HEK293 (cell line): ENCODE measurements at regions not wholly inside any gene's neighbourhood (a gene's known extent, or its start where the extent isn't known, plus 50 kb on each side); places are given as distances from the start of the nearest gene placed in this dataset.

Experiments used
- CTCF ChIA-PET: fragments of 350-600 bp; formaldehyde crosslinking; extraction: SDS; loops from one replicate; lab custom pipeline; 2021; ENCODE audit warnings: antibody characterized with exemption; lab: Yijun Ruan, JAX
- POLR2A ChIA-PET: fragments of 300-600 bp; formaldehyde crosslinking; extraction: SDS; loops from one replicate; lab custom pipeline; 2020; ENCODE audit warnings: antibody characterized with exemption, inconsistent platforms; lab: Yijun Ruan, JAX
- H3K27ac ChIP-seq: fragments of 200-500 bp; sonication (Bioruptor generic); 2 replicates; pipeline ENCODE4 v1.5.1; 2014; ENCODE audit warnings: low read depth, low read length, control low read depth, inconsistent platforms; ENCODE audit errors: extremely low read depth
- H3K36me3 ChIP-seq, 2 experiments: fragments of 200-500 bp in 1 of 2; sonication (Bioruptor generic) in 1 of 2; 1 replicate in 1 of 2; 2 replicates in 1 of 2; pipeline ENCODE4 v1.5.1; 2014 to 2017; ENCODE audit warnings: inconsistent platforms in 2 of 2, low read length in 2 of 2; ENCODE audit not compliant: control insufficient read depth in 2 of 2, insufficient read depth in 1 of 2
- H3K4me1 ChIP-seq: fragments of 200-500 bp; sonication (Bioruptor generic); 2 replicates; pipeline ENCODE4 v1.5.1; 2014; ENCODE audit warnings: mild to moderate bottlenecking, low read length, inconsistent platforms; ENCODE audit not compliant: control insufficient read depth, insufficient read depth
- H3K4me3 ChIP-seq: 2 replicates; pipeline ENCODE4 v1.5.1; 2011; ENCODE audit warnings: low read depth, mild to moderate bottlenecking, control low read depth, low read length, moderate library complexity
- H3K9me3 ChIP-seq: fragments of 200-500 bp; sonication (Bioruptor generic); 2 replicates; pipeline ENCODE4 v1.5.1; 2014; ENCODE audit warnings: low read depth, low read length, inconsistent platforms; ENCODE audit not compliant: control insufficient read depth, insufficient read depth
- INSM2 ChIP-seq: fragments of 450-650 bp; formaldehyde crosslinking; IDR thresholded peaks from 2 replicates; pipeline ENCODE4 v1.5.1; 2016; ENCODE audit warnings: missing biosample characterization, missing genetic modification characterization
- MYNN ChIP-seq: fragments of 450-650 bp; formaldehyde crosslinking; IDR thresholded peaks from 2 replicates; pipeline ENCODE4 v1.5.1; 2016; ENCODE audit warnings: missing biosample characterization, missing genetic modification characterization, borderline replicate concordance
- PRDM1 ChIP-seq: fragments of 450-650 bp; formaldehyde crosslinking; IDR thresholded peaks from 2 replicates; pipeline ENCODE4; 2016; ENCODE audit warnings: missing biosample characterization, missing genetic modification characterization
- TCF7L2 ChIP-seq: IDR thresholded peaks from 2 replicates; pipeline ENCODE4 v1.6.1; 2011; ENCODE audit warnings: low read depth, mild to moderate bottlenecking, inconsistent platforms, low read length, moderate library complexity, borderline replicate concordance
- ZBTB44 ChIP-seq: fragments of 450-650 bp; IDR thresholded peaks from 2 replicates; pipeline ENCODE4 v1.5.1; 2018; ENCODE audit warnings: missing biosample characterization, mild to moderate bottlenecking, missing genetic modification characterization
- ZBTB49 ChIP-seq: fragments of 450-650 bp; formaldehyde crosslinking; IDR thresholded peaks from 2 replicates; pipeline ENCODE4 v1.5.1; 2016; ENCODE audit warnings: missing biosample characterization, missing genetic modification characterization, low read depth
- ZEB2 ChIP-seq: fragments of 450-650 bp; formaldehyde crosslinking; IDR thresholded peaks from 2 replicates; pipeline ENCODE4 v1.5.1; 2016; ENCODE audit warnings: missing biosample characterization, missing genetic modification characterization
- ZNF121 ChIP-seq: fragments of 450-650 bp; formaldehyde crosslinking; IDR thresholded peaks from 2 replicates; pipeline ENCODE4 v1.5.1; 2016; ENCODE audit warnings: missing biosample characterization, missing genetic modification characterization
- ZNF248 ChIP-seq: fragments of 450-650 bp; formaldehyde crosslinking; IDR thresholded peaks from 2 replicates; pipeline ENCODE4 v1.5.1; 2017; ENCODE audit warnings: missing biosample characterization, missing genetic modification characterization
- ZNF423 ChIP-seq: fragments of 450-650 bp; formaldehyde crosslinking; IDR thresholded peaks from 2 replicates; pipeline ENCODE4 v1.5.1; 2016; ENCODE audit warnings: missing biosample characterization, missing genetic modification characterization
- ZNF488 ChIP-seq: fragments of 450-650 bp; formaldehyde crosslinking; IDR thresholded peaks from 2 replicates; pipeline ENCODE4 v1.5.1; 2016; ENCODE audit warnings: missing biosample characterization, missing genetic modification characterization
- ZNF514 ChIP-seq: fragments of 450-650 bp; formaldehyde crosslinking; IDR thresholded peaks from 2 replicates; pipeline ENCODE4 v1.5.1; 2016; ENCODE audit warnings: missing biosample characterization, missing genetic modification characterization
- ZNF530 ChIP-seq: fragments of 450-650 bp; formaldehyde crosslinking; IDR thresholded peaks from 2 replicates; pipeline ENCODE4 v1.5.1; 2016; ENCODE audit warnings: low read depth, missing biosample characterization, missing genetic modification characterization
- ZNF544 ChIP-seq: fragments of 450-650 bp; formaldehyde crosslinking; IDR thresholded peaks from 2 replicates; pipeline ENCODE4 v1.5.0; 2017; ENCODE audit warnings: missing biosample characterization, missing genetic modification characterization
- ZNF549 ChIP-seq: fragments of 450-650 bp; IDR thresholded peaks from 2 replicates; pipeline ENCODE4 v1.5.1; 2018; ENCODE audit warnings: missing biosample characterization, missing genetic modification characterization, mild to moderate bottlenecking, inconsistent platforms, moderate library complexity
- ZNF580 ChIP-seq: fragments of 450-650 bp; formaldehyde crosslinking; IDR thresholded peaks from 2 replicates; pipeline ENCODE4 v1.5.1; 2016; ENCODE audit warnings: missing biosample characterization, missing genetic modification characterization
- ZNF621 ChIP-seq: fragments of 450-650 bp; formaldehyde crosslinking; IDR thresholded peaks from 2 replicates; pipeline ENCODE4 v1.5.1; 2017; ENCODE audit warnings: missing biosample characterization, missing genetic modification characterization
- ZNF677 ChIP-seq: fragments of 450-650 bp; IDR thresholded peaks from 2 replicates; pipeline ENCODE4 v1.5.0; 2018; ENCODE audit warnings: missing biosample characterization, mild to moderate bottlenecking, missing genetic modification characterization, moderate library complexity
- ZNF707 ChIP-seq: fragments of 450-650 bp; formaldehyde crosslinking; IDR thresholded peaks from 2 replicates; pipeline ENCODE4 v1.5.1; 2016; ENCODE audit warnings: missing biosample characterization, missing genetic modification characterization
- ZXDB ChIP-seq: fragments of 450-650 bp; formaldehyde crosslinking; IDR thresholded peaks from 2 replicates; pipeline ENCODE4 v1.5.1; 2016; ENCODE audit warnings: missing biosample characterization, missing genetic modification characterization

- Histone ChIP-seq H3K36me3 (no peaks in the 10 kb centered on the region), H3K27ac (no peak overlapping the region), H3K4me1 (no peaks in the 10 kb centered on the region), H3K9me3 (no peaks in the 10 kb centered on the region), H3K4me3 (no peak overlapping the region)
- CTCF ChIA-PET, result no interaction called here
- TF ChIP-seq TCF7L2, result no peak
- no peak for TF ChIP-seq ZNF488 (tag by site-specific recombination)
- TF ChIP-seq ZNF621 (tag by site-specific recombination), result no peak
- TF ChIP-seq ZNF248 (tag by site-specific recombination), result no peak
- no peak for TF ChIP-seq ZNF423 (tag by site-specific recombination)
- no peak for TF ChIP-seq ZNF580 (tag by site-specific recombination)
- TF ChIP-seq MYNN, result no peak
- TF ChIP-seq ZNF530 (tag by site-specific recombination), result no peak
- no peak for TF ChIP-seq PRDM1 (tag by site-specific recombination)
- no peak for TF ChIP-seq ZNF677 (tag by site-specific recombination)
- TF ChIP-seq ZEB2 (tag by site-specific recombination), result no peak
- TF ChIP-seq ZBTB44 (tag by site-specific recombination), result no peak
- no peak for TF ChIP-seq ZNF549 (tag by site-specific recombination)
- no peak for TF ChIP-seq ZXDB
- no peak for TF ChIP-seq ZNF544 (tag by site-specific recombination)
- TF ChIP-seq ZNF121 (tag by site-specific recombination), result no peak
- no peak for TF ChIP-seq ZNF514 (tag by site-specific recombination)
- no peak for TF ChIP-seq ZBTB49
- no peak for TF ChIP-seq INSM2 (tag by site-specific recombination)
- no peak for TF ChIP-seq ZNF707
- POLR2A ChIA-PET, result no interaction called here
Measured at GRCh38 chr12:58741226-58741625, 179.1 kb downstream of the LRIG3 start.
